GM18868 (cell line): ENCODE measurements at regions not wholly inside any gene's neighbourhood (a gene's known extent, or its start where the extent isn't known, plus 50 kb on each side); places are given as distances from the start of the nearest gene placed in this dataset.

Source experiments
- ATAC-seq: cut with Tn5 transposase; IDR thresholded peaks from one replicate; pipeline ENCODE4 v1.9.1; 2021; ENCODE audit warnings: mild to moderate bottlenecking, moderate library complexity; ENCODE audit not compliant: unreplicated experiment

DNA sequence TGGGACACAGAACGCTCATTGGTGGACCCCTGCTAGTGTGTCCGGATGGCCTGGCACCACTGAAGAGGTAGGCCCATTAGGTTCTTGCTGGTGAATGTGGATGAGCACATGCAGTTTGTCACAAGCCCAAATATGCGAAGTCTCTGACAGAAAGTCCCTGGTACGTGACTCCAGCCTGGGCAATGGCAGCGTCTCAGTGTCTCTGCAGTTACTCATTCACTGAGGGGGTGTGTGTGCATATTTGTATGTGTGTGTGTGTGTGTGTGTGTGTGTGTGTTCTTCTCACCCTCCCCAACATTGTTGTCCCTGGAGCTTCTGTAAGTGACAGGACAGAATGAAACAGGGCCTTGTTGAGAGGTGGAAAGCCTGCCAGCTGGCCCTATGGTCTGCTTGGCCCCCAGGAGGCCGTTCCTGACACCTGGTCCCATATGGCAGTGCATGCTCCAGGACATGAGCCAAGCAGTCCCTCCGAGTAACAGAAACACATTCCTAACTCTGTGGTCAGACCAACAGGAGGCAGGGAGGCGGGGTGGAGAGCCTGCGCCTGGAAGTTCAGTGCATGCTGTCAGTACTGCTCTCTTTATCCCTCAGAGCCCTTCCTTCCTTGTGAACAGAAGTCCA is 169.9 kb downstream of the SLC28A3 start:
- ATAC-seq, result no peak

GRCh38 chr9:84173961-84174360 is 166.6 kb downstream of the SLC28A3 start:
- no peak for ATAC-seq

- ATAC-seq, result no peak
These were observed 166.1 kb downstream of the SLC28A3 start for GRCh38 chr9:84174486-84174885.

GRCh38 chr9:84177407-84177806 is 163.2 kb downstream of the SLC28A3 start:
- ATAC-seq, result no peak

DNA sequence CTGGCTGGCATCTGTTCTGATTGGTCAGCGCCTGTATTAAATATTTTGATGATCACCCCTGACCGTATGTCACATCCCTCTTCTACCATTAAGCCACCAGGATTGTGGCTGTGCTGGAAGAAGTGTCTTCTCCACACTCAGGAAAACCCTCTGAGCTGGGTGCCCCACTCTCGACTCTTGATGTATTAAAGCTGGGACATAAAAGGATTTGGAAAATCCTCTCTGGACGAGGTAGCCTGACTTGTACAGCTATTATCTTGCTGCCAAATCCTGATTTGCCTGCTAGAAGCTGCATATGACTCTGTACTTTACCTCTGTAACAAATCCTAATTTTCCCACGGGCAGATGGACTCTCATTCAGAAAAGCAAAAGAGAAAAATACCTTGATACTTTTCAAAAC is 161.0 kb downstream of the SLC28A3 start:
- ATAC-seq, result no peak

DNA sequence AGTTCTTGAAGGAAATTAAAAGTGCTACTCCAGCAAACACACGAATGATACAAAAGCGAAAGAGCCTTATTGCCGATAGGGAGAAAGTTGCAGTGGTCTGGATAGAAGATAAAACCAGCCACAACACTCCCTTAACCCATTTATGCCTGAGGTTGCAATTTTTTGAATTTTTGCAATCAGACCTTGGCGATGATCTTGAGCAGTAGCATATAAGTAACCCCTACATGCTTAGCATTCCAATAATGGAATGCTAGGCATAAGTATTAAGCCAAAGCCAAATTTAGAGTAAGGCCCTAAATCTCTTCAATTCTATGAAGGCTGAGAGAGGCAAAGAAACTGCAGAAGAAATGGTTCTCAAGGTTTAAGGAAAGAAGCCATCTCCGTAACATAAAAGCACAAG is 153.5 kb downstream of the SLC28A3 start:
- no peak for ATAC-seq

GRCh38 chr9:84189904-84190303 is 150.7 kb downstream of the SLC28A3 start:
- ATAC-seq, result no peak

DNA sequence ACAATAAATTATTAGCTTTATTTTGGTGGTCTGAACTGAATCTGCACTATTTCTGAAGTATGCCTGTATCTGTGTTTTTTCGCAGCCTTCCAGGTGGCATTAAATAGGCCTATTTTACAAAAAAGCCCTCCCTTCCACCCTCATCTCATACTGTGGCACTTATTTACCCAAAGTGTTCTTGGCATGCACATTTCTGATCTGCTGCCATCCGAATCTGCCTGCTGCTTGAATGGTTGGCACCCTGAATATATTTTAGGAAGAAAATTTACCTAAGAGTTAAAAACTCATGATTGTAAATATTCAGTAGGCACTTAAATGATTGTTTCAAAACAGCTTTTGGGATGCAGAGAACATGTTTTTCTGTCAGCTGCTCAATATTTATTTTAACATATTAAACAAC is 150.1 kb downstream of the SLC28A3 start:
- no peak for ATAC-seq

- no peak for ATAC-seq
These were observed 133.7 kb downstream of the SLC28A3 start for GRCh38 chr9:84206801-84207370.

DNA sequence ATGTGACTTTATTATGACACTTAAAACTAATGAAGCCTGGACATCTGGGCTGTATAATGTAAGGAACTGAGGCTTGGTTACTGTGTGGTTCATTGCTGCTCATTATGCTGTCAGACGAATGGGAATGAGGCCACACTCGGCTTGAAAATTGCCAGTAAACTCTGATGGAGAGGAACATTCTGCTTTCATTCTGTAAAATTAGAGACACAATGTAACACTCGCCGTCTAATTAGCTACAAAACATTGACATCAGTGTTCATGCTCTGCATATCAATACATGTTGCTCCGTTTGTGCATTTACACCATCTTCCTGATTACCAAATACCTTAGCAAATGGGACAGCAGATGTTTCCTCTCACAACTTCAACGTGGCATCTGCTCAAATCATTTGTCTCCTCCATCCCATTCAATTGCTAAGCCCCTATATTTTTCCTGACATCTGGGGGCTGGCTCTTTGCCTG is 133.0 kb downstream of the SLC28A3 start:
- no peak for ATAC-seq

- no peak for ATAC-seq
These were observed 128.3 kb downstream of the SLC28A3 start for GRCh38 chr9:84212246-84212645.

DNA sequence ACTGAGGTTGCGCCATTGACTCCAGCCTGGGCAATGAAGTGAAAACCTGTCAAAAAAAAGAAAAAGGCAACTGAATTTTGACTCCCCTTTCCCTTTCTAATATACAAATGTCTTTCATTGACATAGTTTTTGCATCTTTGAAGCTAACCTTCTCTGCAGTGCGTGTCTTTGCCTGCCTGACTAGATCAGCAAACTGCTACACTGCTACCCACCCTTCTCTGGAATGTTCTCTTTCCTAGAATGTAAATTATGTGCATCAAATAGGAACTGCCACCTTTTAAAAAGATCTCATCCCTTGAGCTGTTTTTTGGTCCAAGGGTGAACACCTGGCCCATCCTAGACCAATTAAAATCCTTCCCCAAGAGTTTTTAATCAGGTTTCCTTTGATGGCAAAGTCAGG is 127.6 kb downstream of the SLC28A3 start:
- ATAC-seq, result no peak

DNA sequence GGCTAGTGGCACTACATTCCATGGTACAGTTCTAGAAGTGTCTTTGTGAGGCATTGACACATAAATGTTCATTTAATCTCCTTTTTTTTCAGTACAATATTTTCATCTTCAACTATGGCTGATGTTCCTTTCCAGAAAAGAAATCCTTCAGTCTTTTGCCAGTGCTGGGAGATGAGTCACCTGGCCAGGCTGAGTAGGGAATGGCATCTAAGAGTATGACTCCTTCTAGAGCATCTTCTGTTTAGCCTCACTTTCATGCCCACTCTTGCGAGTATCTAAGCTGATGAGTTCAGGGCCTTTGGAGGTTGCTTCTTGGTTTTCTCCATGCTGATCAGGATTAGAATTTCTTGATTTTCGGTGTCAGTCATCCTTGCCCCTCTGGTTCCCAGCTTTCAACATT is 124.4 kb downstream of the SLC28A3 start:
- no peak for ATAC-seq

DNA sequence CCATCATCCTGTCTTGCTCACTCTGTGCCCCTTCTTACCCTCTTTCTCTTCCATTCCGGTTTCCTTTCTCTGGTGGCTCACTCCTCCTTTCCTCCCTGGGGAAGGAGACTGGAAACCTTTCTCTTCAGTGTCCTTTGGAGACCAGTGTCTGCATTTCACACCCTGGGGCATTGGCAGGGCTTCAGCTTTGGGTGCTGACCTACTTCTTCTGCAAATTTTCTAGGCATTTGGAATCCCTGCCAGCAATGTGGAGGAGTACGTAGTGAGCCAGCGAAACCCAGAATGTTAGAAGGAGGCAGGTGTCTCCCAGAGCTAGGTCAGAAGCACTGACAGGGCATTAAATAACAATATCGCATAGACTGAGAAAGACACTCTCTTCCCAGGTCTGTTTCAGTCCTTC is 122.2 kb downstream of the SLC28A3 start:
- no peak for ATAC-seq

- ATAC-seq, result no peak
These were observed 116.3 kb downstream of the SLC28A3 start for GRCh38 chr9:84224246-84224645.
